Glutamatergic neuron (in vitro differentiated cells): ENCODE measurements at regions not wholly inside any gene's neighbourhood (a gene's known extent, or its start where the extent isn't known, plus 50 kb on each side); places are given as distances from the start of the nearest gene placed in this dataset.

Experiments
- DNase-seq: peaks from one replicate; pipeline ENCODE4 v3.0.0; 2022
- H3K27ac Mint-ChIP-seq: one replicate; pipeline ENCODE4 v1.8.0; 2020; ENCODE audit warnings: mild to moderate bottlenecking, mixed read lengths, inconsistent platforms; ENCODE audit not compliant: unreplicated experiment
- H3K27me3 Mint-ChIP-seq: one replicate; pipeline ENCODE4 v1.8.0; 2020; ENCODE audit warnings: mild to moderate bottlenecking, moderate library complexity, mixed read lengths, inconsistent platforms; ENCODE audit not compliant: unreplicated experiment
- H3K36me3 Mint-ChIP-seq: one replicate; pipeline ENCODE4 v1.8.0; 2020; ENCODE audit warnings: mild to moderate bottlenecking, mixed read lengths, inconsistent platforms; ENCODE audit not compliant: unreplicated experiment
- H3K4me1 Mint-ChIP-seq: one replicate; pipeline ENCODE4 v1.8.0; 2020; ENCODE audit warnings: mild to moderate bottlenecking, low read depth, mixed read lengths, inconsistent platforms; ENCODE audit not compliant: unreplicated experiment
- H3K4me3 Mint-ChIP-seq: one replicate; pipeline ENCODE4 v1.8.0; 2020; ENCODE audit warnings: mild to moderate bottlenecking, mixed read lengths, inconsistent platforms; ENCODE audit not compliant: unreplicated experiment
- H3K9me3 Mint-ChIP-seq: one replicate; pipeline ENCODE4 v1.8.0; 2020; ENCODE audit warnings: mild to moderate bottlenecking, moderate library complexity, mixed read lengths, inconsistent platforms; ENCODE audit not compliant: unreplicated experiment
- CTCF ChIP-seq: fragments of 200-600 bp; sonication (generic); IDR thresholded peaks from one replicate; pipeline ENCODE4 v1.5.0; 2021; ENCODE audit not compliant: partially characterized antibody, unreplicated experiment

GRCh38 chr5:105587963-105588662, 2025.5 kb upstream of the NUDT12 start:
- no peak for TF ChIP-seq CTCF
- peak; percentile 18 for DNase-seq
- Mint-ChIP-seq H3K4me1 (no peaks in the 10 kb centered on the region), H3K36me3 (no peaks in the 10 kb centered on the region), H3K4me3 (no peak overlapping the region), H3K27me3 (peaks cover 2% of the 10 kb centered on the region), H3K27ac (no peak overlapping the region), H3K9me3 (peaks cover 2% of the 10 kb centered on the region)

GRCh38 chr5:105581988-105582690, 2019.5 kb upstream of the NUDT12 start:
- peaks cover 2% of the 10 kb centered on the region for H3K9me3 Mint-ChIP-seq
- no peak for DNase-seq
- peaks cover 2% of the 10 kb centered on the region for H3K4me1 Mint-ChIP-seq
- H3K27ac Mint-ChIP-seq: peak overlapping the region; percentile 33
- no peak overlapping the region for H3K4me3 Mint-ChIP-seq
- no peak for TF ChIP-seq CTCF
- peaks cover 2% of the 10 kb centered on the region for H3K27me3 Mint-ChIP-seq
- H3K36me3 Mint-ChIP-seq: no peaks in the 10 kb centered on the region

GRCh38 chr5:105573575-105573974, 2011.0 kb upstream of the NUDT12 start:
- no peak for DNase-seq
- Mint-ChIP-seq H3K27ac (no peak overlapping the region), H3K4me1 (no peaks in the 10 kb centered on the region), H3K36me3 (no peaks in the 10 kb centered on the region), H3K27me3 (no peaks in the 10 kb centered on the region), H3K9me3 (no peaks in the 10 kb centered on the region), H3K4me3 (no peak overlapping the region)
- TF ChIP-seq CTCF: no peak

GRCh38 chr5:105565531-105565930, 2002.9 kb upstream of the NUDT12 start:
- Mint-ChIP-seq H3K4me1 (no peaks in the 10 kb centered on the region), H3K27me3 (no peaks in the 10 kb centered on the region)

More at GRCh38 chr5:105565531-105565930, 2002.9 kb upstream of the NUDT12 start:
- no peak for TF ChIP-seq CTCF
- DNase-seq: no peak
- no peaks in the 10 kb centered on the region for H3K9me3 Mint-ChIP-seq
- H3K27ac Mint-ChIP-seq: no peak overlapping the region
- H3K4me3 Mint-ChIP-seq: no peak overlapping the region
- H3K36me3 Mint-ChIP-seq: no peaks in the 10 kb centered on the region
